ENCODE measurements at regions not wholly inside any gene's neighbourhood (a gene's known extent, or its start where the extent isn't known, plus 50 kb on each side); places are given as distances from the start of the nearest gene placed in this dataset.

GRCh38 chr19:20482721-20483120 lies 82.9 kb downstream of the ZNF737 start:
- no peak for DNase-seq
- intact Hi-C loops (cut with DNase I) = no loop called here
- Histone ChIP-seq H3K4me3 (no peak overlapping the region), H3K27ac (no peak overlapping the region), H3K4me1 (no peaks in the 10 kb centered on the region), H3K36me3 (no peaks in the 10 kb centered on the region), H3K27me3 (no peaks in the 10 kb centered on the region), H3K9me3 (peaks cover 0 to 3% (median 0%) of the 10 kb centered on the region in 4 donors)
- TF ChIP-seq EP300 (IDR thresholded peaks at IDR 0.05) (no peak), POLR2AphosphoS5 (IDR thresholded peaks at IDR 0.05) (no peak), POLR2A (IDR thresholded peaks at IDR 0.05) (no peak)
- TF ChIP-seq, protein P1, sequence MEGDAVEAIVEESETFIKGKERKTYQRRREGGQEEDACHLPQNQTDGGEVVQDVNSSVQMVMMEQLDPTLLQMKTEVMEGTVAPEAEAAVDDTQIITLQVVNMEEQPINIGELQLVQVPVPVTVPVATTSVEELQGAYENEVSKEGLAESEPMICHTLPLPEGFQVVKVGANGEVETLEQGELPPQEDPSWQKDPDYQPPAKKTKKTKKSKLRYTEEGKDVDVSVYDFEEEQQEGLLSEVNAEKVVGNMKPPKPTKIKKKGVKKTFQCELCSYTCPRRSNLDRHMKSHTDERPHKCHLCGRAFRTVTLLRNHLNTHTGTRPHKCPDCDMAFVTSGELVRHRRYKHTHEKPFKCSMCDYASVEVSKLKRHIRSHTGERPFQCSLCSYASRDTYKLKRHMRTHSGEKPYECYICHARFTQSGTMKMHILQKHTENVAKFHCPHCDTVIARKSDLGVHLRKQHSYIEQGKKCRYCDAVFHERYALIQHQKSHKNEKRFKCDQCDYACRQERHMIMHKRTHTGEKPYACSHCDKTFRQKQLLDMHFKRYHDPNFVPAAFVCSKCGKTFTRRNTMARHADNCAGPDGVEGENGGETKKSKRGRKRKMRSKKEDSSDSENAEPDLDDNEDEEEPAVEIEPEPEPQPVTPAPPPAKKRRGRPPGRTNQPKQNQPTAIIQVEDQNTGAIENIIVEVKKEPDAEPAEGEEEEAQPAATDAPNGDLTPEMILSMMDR (IDR thresholded peaks at IDR 0.05) = no peak
- WGBS, 2 donors = 36 to 57% methylated on average over 2 of the region's 2 CpGs

DNA sequence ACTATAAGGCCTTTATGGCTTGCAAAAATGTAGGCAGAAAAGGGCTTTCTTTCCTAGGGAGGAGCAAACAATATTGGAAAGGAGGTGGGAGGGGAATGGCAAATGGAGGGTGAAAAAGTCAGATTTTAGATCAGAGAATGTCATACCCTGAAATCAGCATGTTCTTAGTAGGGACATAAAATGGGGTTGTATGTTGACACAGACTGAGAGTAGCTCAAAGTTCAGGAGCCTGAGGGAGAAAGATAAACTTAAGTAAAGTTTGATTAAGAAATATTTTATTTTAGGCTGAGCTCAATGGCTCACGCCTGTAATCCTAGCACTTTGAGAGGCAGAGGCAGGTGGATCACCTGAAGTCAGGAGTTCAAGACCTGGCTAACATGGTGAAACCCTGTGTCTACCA lies 83.8 kb downstream of the ZNF737 start:
- TF ChIP-seq POLR2AphosphoS5 (IDR thresholded peaks at IDR 0.05) (no peak), EP300 (IDR thresholded peaks at IDR 0.05) (no peak), POLR2A (IDR thresholded peaks at IDR 0.05) (no peak)
- TF ChIP-seq, protein P1 (IDR thresholded peaks at IDR 0.05) = no peak
- H3K4me1 ChIP-seq = no peaks in the 10 kb centered on the region
- peaks cover 0 to 3% (median 0%) of the 10 kb centered on the region in 4 donors for H3K9me3 ChIP-seq
- intact Hi-C loops (cut with DNase I) = no loop called here
- H3K27me3 ChIP-seq = no peaks in the 10 kb centered on the region
- DNase-seq = no peak
- WGBS, 2 donors = 33 to 71% methylated on average over 1 of the region's 1 CpG
- H3K4me3 ChIP-seq = no peak overlapping the region
- no peaks in the 10 kb centered on the region for H3K36me3 ChIP-seq
- no peak overlapping the region for H3K27ac ChIP-seq

GRCh38 chr19:20479483-20479882 lies 86.1 kb downstream of the ZNF737 start:
- no peaks in the 10 kb centered on the region for H3K36me3 ChIP-seq
- no peak overlapping the region for H3K27ac ChIP-seq
- TF ChIP-seq POLR2A (IDR thresholded peaks at IDR 0.05) (no peak), POLR2AphosphoS5 (IDR thresholded peaks at IDR 0.05) (no peak), EP300 (IDR thresholded peaks at IDR 0.05) (no peak)
- TF ChIP-seq, protein P1 (IDR thresholded peaks at IDR 0.05) = no peak
- intact Hi-C loops (cut with DNase I) = no loop called here
- peaks cover 0 to 11% (median 0%) of the 10 kb centered on the region in 4 donors for H3K9me3 ChIP-seq
- H3K4me1 ChIP-seq = no peaks in the 10 kb centered on the region
- H3K27me3 ChIP-seq = no peaks in the 10 kb centered on the region
- no peak for DNase-seq
- WGBS, 2 donors = 83 to 87% methylated on average over 3 of the region's 3 CpGs
- no peak overlapping the region for H3K4me3 ChIP-seq

GRCh38 chr19:20478936-20479335 lies 86.6 kb downstream of the ZNF737 start:
- DNase-seq = no peak
- H3K4me3 ChIP-seq = no peak overlapping the region
- no peaks in the 10 kb centered on the region for H3K4me1 ChIP-seq
- no peak overlapping the region for H3K27ac ChIP-seq
- 88 to 91% methylated on average over 3 of the region's 3 CpGs for WGBS, 2 donors
- no peaks in the 10 kb centered on the region for H3K27me3 ChIP-seq
- no peaks in the 10 kb centered on the region for H3K36me3 ChIP-seq
- peaks cover 0 to 11% (median 0%) of the 10 kb centered on the region in 4 donors for H3K9me3 ChIP-seq
- TF ChIP-seq EP300 (IDR thresholded peaks at IDR 0.05) (no peak), POLR2AphosphoS5 (IDR thresholded peaks at IDR 0.05) (no peak), POLR2A (IDR thresholded peaks at IDR 0.05) (no peak)
- TF ChIP-seq, protein P1 (IDR thresholded peaks at IDR 0.05) = no peak
- intact Hi-C loops (cut with DNase I) = no loop called here

DNA sequence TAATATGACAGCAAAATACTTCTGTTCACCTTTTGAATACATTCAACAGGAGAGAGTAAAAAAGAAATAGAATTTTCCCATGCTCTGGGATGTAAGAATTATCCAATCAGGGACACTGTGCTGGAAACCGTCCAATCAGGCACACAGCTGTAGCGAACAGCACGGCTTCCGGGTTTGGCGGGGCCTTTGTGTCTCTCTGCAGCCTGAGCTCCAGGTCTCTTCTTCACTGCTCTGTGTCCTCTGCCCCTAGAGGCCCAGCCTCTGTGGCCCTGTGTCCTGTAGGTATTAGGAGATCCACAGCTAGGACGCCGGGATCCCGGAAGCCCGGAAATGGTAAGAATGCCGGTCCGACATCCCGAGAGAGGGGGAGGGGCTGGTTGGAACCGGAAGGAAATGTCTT lies 92.7 kb downstream of the ZNF737 start:
- TF ChIP-seq EP300 (IDR thresholded peaks at IDR 0.05) (no peak), POLR2A (IDR thresholded peaks at IDR 0.05) (no peak), POLR2AphosphoS5 (IDR thresholded peaks at IDR 0.05) (no peak)
- TF ChIP-seq, protein P1 (IDR thresholded peaks at IDR 0.05) = no peak
- Histone ChIP-seq H3K36me3 (no peaks in the 10 kb centered on the region), H3K9me3 (peaks cover 0 to 10% (median 0%) of the 10 kb centered on the region in 4 donors), H3K4me1 (no peaks in the 10 kb centered on the region), H3K27ac (no peak overlapping the region), H3K4me3 (no peak overlapping the region), H3K27me3 (no peaks in the 10 kb centered on the region)
- intact Hi-C loops (cut with DNase I) = no loop called here
- WGBS, 2 donors = 95 to 96% methylated on average over 13 of the region's 13 CpGs
- DNase-seq = no peak
